GF-D8 (cell line): ENCODE measurements at regions not wholly inside any gene's neighbourhood (a gene's known extent, or its start where the extent isn't known, plus 50 kb on each side); places are given as distances from the start of the nearest gene placed in this dataset.

Experiments
- DNase-seq: peaks from one replicate; lab custom pipeline; 2025; lab: John Stamatoyannopoulos, UW

DNA sequence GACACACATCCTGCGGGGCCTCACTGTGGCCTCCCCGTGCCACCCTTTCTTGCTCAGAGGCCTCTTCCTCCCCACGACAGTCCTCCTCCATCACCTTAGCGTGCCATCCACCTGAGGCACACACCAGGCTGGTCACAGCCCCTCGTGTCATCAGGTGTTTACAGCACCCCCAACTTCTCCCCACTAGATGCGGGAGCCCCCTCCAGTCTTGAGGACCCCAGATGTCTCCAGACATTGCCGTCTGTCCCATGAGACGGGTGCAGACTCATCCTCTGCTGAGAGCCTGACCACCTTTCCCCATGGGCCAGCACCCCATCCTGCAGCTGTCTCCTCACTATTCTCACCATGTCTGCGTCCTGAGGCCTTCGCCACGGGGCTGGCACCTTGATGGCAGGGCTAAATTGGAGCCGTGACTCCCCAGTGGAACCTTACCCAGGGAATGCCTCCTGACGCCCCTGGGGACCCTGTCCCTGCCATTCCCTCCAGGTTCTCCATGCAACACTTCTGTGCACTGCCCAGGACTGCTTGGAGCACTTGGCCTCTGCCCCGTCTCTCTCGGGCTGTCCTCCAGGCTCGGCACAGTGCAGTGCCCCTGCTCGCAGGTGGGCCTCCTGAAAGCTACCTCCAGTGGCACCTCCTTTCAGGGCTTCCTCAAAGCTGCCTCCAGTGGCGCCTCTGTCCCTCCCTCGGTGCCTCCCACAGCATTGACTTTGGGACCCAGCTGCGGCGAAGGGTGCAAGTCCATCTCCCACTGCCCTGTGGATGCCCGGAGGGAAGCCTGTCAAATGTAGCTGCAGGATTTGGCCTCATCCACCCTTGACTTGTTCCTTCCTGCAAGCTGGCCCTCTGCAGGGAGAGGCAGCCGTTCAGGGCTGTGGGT is 1386.8 kb downstream of the BRD1 start:
- DNase-seq, result no peak

- DNase-seq, result no peak
These were observed 1387.5 kb downstream of the BRD1 start for GRCh38 chr22:48440176-48440575.

- no peak for DNase-seq
These were observed 1388.0 kb downstream of the BRD1 start for GRCh38 chr22:48439560-48440135.

DNA sequence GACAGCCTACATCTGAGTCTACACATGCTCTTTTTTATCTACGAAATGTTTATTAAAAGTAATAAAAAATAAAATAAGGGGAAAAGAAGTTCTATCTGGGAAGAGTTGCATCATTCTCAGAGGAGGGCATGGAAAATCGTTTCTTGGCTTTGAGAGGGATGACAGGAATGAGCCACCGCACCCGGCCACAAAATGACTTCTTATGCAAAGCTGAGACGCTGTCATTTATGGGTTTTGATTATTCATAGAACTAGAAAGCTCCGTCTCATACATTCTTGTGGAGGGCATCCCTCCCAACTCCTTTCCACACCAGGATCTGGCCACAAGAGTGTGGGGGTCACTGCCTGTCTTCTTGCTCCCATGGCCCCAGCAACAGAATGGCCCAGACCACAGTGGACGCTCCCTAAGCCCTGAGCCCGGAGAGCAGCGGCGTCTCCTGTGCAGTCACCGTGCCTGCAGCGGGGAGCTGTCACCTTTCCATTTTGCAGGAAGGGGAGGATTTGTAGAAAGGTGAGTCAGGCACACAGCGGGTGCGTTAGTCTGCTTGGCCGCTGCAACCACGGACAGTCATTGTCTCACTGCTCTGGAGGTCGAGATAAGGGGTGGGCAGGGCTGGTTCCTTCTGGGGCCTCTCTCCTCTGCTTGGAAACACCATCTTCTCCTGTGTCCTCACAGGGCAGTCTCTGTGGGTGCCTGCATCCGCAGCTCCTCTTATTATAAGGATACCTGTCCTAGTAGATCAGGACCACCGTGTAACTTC is 1388.7 kb downstream of the BRD1 start:
- no peak for DNase-seq

GRCh38 chr22:48438096-48438495 is 1389.6 kb downstream of the BRD1 start:
- DNase-seq, result no peak

- no peak for DNase-seq
These were observed 1391.3 kb downstream of the BRD1 start for GRCh38 chr22:48436201-48436931.

GRCh38 chr22:48434868-48435250 is 1392.8 kb downstream of the BRD1 start:
- no peak for DNase-seq

DNA sequence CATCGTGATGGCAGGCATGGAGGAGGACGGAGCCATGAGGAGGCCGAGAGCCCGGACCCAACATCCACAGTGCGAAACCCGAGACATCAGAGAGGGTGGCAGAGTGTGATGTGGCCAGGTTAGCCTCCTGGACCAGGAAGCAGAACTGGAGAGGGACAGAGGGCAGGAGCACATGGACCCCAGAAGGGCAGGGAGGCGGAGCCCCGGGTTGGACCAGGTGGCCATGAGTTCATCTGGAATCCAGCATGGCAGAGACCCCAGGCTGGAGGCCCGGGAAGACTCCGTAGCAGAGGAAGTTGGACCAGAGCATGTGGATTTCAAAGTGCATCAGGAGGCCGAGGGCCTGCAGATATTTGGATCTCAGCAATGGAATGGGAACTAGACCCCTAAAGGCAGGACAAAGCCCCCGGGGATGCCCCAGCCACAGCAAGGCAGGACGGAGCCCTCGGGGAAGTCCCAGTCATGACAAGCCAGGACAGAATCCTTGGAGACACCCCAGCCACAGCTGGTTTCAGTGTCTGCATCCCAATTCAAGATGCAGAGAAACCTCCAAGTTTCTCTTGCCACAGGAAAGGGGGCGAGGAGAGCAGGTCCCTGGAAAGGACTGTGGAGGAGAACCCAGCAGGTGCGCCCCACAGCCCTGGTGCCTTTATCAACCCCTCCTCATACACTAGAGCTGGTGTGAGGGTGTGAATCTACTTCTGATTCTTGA is 1393.4 kb downstream of the BRD1 start:
- DNase-seq, result no peak

- DNase-seq, result no peak
These were observed 1394.0 kb downstream of the BRD1 start for GRCh38 chr22:48433647-48434046.

- DNase-seq, result no peak
These were observed 1394.7 kb downstream of the BRD1 start for GRCh38 chr22:48432781-48433518.

DNA sequence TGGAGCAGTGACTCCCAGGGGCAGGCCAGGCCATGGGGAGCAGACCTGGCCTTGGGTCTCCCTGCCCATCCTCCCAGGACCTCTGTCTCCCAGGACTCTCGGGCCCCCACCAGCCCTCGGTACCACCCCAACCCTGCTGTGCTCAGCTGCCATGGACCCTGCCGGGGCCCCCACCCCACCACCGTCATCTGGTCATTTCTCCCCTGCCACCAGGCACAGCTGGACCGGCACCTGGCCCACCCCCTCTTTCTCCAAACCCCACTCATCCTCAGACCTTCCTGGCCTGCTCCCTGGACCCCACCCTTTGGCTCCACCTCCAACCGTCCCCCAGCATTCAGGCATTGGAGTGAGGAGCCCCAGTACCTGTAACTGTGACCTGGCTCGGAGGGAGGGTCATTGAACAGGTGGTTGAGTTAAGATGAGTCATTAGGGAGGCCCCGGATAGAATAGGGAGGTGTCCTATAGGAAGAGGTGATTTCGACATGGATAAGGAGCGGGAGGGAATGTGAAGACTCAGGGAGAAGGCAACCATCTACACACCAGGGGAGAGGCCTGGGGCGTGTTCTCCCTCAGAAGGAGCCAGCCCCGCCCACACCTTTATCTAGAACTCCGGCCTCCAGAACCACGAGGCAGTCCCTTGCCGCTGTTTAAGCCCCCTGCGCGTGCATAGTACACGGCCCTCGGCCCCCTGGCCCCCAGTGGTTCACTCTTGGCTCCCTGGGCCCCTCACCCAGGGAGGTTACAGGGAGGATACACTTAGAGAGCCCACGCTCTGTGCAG is 1395.9 kb downstream of the BRD1 start:
- DNase-seq, result no peak

DNA sequence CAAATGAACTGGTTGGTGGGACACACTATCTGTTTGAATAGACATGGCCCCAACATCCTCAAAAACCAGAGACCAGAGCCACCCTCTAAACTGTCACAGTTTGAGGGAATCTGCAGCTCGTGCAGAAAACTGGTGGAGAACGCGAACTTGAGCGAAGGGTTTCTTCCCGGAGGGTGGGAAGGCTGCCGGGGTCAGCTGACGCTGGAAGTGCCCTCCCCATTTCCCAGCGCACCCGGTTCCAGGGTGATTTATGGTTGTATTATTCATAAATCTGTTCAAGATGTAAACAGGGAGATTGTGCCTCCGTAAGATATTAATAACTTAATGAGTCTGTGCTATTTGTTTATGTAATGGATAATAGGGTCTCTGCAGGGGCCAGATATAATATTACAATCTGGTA is 1396.7 kb downstream of the BRD1 start:
- DNase-seq, result no peak

DNA sequence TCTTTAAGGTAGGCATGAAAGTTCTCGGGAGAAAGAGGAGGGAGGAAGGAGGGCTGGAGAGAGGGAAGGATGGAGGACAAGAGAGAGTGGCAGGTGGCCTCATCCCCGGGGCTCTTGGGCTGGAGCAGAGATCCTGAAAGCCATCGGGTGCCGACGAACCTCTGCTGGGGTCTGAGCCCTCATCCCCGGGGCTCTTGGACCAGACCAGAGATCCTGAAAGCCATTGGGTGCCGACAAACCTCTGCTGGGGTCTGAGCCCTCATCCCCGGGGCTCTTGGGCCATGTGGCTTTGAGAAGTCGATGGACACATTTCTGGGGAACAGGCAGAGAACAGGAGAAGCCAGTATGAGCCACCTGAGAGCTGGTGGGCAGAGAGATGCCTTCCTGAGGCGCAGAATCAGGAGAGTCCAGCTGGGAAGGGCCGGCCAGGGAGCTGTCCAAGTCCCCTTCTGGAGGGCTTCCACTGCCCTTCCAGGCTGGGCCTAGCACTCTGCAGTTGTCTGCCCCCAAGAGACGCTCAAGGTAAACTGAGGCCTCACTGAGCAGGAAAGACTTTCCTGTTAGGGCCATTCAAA is 1398.1 kb downstream of the BRD1 start:
- DNase-seq, result no peak

GRCh38 chr22:48428631-48429371 is 1398.9 kb downstream of the BRD1 start:
- no peak for DNase-seq

- no peak for DNase-seq
These were observed 1399.9 kb downstream of the BRD1 start for GRCh38 chr22:48427731-48428211.

GRCh38 chr22:48426466-48427380 is 1401.0 kb downstream of the BRD1 start:
- DNase-seq, result no peak

DNA sequence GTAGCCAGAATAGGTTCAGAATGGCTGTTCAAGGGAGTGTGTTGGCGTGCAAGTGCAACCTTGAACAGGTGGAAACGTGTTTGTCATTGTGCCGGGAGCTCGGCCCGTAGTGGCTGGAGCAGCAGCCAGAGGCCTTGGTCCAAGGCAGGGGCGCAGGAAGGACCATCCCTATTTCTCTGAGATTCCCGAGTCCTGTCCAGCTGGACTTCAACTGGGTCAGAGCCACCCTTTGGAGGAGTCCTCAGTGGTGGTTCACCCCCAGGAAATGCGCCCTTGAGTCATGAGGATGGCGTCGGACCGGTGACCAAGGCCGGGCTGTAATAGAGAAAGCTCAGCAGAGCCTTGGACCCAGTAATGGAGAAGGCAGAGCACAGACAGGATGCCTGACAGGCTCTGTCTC is 1402.0 kb downstream of the BRD1 start:
- DNase-seq, result no peak

GRCh38 chr22:48425091-48425506 is 1402.6 kb downstream of the BRD1 start:
- no peak for DNase-seq
